ENCODE measurements at regions not wholly inside any gene's neighbourhood (a gene's known extent, or its start where the extent isn't known, plus 50 kb on each side); places are given as distances from the start of the nearest gene placed in this dataset.
A peak's percentile ranks its signal among the peaks of the same experiment; 100 is the strongest.
"Not testable (repeated sequence)": the region's sequence is repeated elsewhere in the genome, so short reads cannot be mapped to it uniquely, and the experiment has no call there.

GRCh38 chr7:68176974-68177373 is 1180.3 kb downstream of the TYW1 start:
- peak; percentile 35 for DNase-seq (ENCODE audit: low spot score)

- no peak for DNase-seq (ENCODE audit: low spot score)
Measured at GRCh38 chr7:68180761-68181160, 1184.1 kb downstream of the TYW1 start.

GRCh38 chr7:68183176-68183575 is 1186.5 kb downstream of the TYW1 start:
- DNase-seq (ENCODE audit: low spot score): no peak

- DNase-seq (ENCODE audit: low spot score): no peak
Measured at GRCh38 chr7:68185631-68186456, 1189.2 kb downstream of the TYW1 start.

GRCh38 chr7:68187532-68187931 is 1190.9 kb downstream of the TYW1 start:
- DNase-seq (ENCODE audit: low spot score): no peak

- DNase-seq (ENCODE audit: low spot score): no peak
Measured at GRCh38 chr7:68192941-68193340, 1196.3 kb downstream of the TYW1 start.

GRCh38 chr7:68195642-68196041 is 1199.0 kb downstream of the TYW1 start:
- not testable (repeated sequence) for DNase-seq (ENCODE audit: low spot score)

- no peak for DNase-seq (ENCODE audit: low spot score)
Measured at GRCh38 chr7:68200051-68200670, 1203.5 kb downstream of the TYW1 start.

- no peak for DNase-seq (ENCODE audit: low spot score)
Measured at GRCh38 chr7:68203251-68203650, 1206.6 kb downstream of the TYW1 start.

- DNase-seq (ENCODE audit: low spot score): no peak
Measured at GRCh38 chr7:68205826-68206225, 1209.2 kb downstream of the TYW1 start.

GRCh38 chr7:68206946-68207485 is 1210.4 kb downstream of the TYW1 start:
- no peak for DNase-seq (ENCODE audit: low spot score)

- no peak for DNase-seq (ENCODE audit: low spot score)
Measured at GRCh38 chr7:68207676-68208075, 1211.0 kb downstream of the TYW1 start.

GRCh38 chr7:68209486-68209885 is 1212.9 kb downstream of the TYW1 start:
- no peak for DNase-seq (ENCODE audit: low spot score)

GRCh38 chr7:68213838-68214237 is 1217.2 kb downstream of the TYW1 start:
- no peak for DNase-seq (ENCODE audit: low spot score)

GRCh38 chr7:68216051-68216450 is 1219.4 kb downstream of the TYW1 start:
- peak; percentile 10 for DNase-seq (ENCODE audit: low spot score)

GRCh38 chr7:68217426-68217825 is 1220.8 kb downstream of the TYW1 start:
- no peak for DNase-seq (ENCODE audit: low spot score)

- no peak for DNase-seq (ENCODE audit: low spot score)
Measured at GRCh38 chr7:68218461-68218860, 1221.8 kb downstream of the TYW1 start.

- DNase-seq (ENCODE audit: low spot score): no peak
Measured at GRCh38 chr7:68222311-68222710, 1225.7 kb downstream of the TYW1 start.

GRCh38 chr7:68224041-68224741 is 1227.6 kb downstream of the TYW1 start:
- peak; percentile 73 for DNase-seq (ENCODE audit: low spot score)

- not testable (repeated sequence) for DNase-seq (ENCODE audit: low spot score)
Measured at GRCh38 chr7:68231011-68231410, 1234.4 kb downstream of the TYW1 start.

- DNase-seq (ENCODE audit: low spot score): no peak
Measured at GRCh38 chr7:68235937-68236336, 1239.3 kb downstream of the TYW1 start.

- DNase-seq (ENCODE audit: low spot score): no peak
Measured at GRCh38 chr7:68238204-68238805, 1241.7 kb downstream of the TYW1 start.
